ENCODE measurements at regions not wholly inside any gene's neighbourhood (a gene's known extent, or its start where the extent isn't known, plus 50 kb on each side); places are given as distances from the start of the nearest gene placed in this dataset.

- TF ChIP-seq EZH2 (IDR thresholded peaks at IDR 0.05; ENCODE audit: borderline replicate concordance, insufficient read depth, low read depth, low read length, poor library complexity, severe bottlenecking): no peak
- TF ChIP-seq, protein P1, sequence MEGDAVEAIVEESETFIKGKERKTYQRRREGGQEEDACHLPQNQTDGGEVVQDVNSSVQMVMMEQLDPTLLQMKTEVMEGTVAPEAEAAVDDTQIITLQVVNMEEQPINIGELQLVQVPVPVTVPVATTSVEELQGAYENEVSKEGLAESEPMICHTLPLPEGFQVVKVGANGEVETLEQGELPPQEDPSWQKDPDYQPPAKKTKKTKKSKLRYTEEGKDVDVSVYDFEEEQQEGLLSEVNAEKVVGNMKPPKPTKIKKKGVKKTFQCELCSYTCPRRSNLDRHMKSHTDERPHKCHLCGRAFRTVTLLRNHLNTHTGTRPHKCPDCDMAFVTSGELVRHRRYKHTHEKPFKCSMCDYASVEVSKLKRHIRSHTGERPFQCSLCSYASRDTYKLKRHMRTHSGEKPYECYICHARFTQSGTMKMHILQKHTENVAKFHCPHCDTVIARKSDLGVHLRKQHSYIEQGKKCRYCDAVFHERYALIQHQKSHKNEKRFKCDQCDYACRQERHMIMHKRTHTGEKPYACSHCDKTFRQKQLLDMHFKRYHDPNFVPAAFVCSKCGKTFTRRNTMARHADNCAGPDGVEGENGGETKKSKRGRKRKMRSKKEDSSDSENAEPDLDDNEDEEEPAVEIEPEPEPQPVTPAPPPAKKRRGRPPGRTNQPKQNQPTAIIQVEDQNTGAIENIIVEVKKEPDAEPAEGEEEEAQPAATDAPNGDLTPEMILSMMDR (IDR thresholded peaks at IDR 0.05): no peak
Observed at GRCh38 chr2:147109291-147109690, 735.5 kb upstream of the ACVR2A start.
